Mesothelial cell of epicardium (in vitro differentiated cells): ENCODE measurements at regions not wholly inside any gene's neighbourhood (a gene's known extent, or its start where the extent isn't known, plus 50 kb on each side); places are given as distances from the start of the nearest gene placed in this dataset.

Experiments
- DNase-seq, 2 experiments: peaks; one replicate each; pipeline ENCODE4 v3.0.0; 2021; ENCODE audit warnings: low spot score in 2 of 2; ENCODE audit not compliant: unreplicated experiment in 2 of 2
- H3K27ac Mint-ChIP-seq: 2 replicates; pipeline ENCODE4 v1.8.0; 2021; ENCODE audit warnings: mixed read lengths
- H3K27me3 Mint-ChIP-seq: 2 replicates; pipeline ENCODE4 v1.8.0; 2021; ENCODE audit warnings: low read depth, mixed read lengths
- H3K36me3 Mint-ChIP-seq: 2 replicates; pipeline ENCODE4 v1.8.0; 2021; ENCODE audit warnings: mixed read lengths
- H3K4me1 Mint-ChIP-seq: 2 replicates; pipeline ENCODE4 v1.8.0; 2021; ENCODE audit warnings: mixed read lengths
- H3K4me3 Mint-ChIP-seq: 2 replicates; pipeline ENCODE4 v1.8.0; 2021; ENCODE audit warnings: mild to moderate bottlenecking, moderate library complexity, mixed read lengths
- H3K9me3 Mint-ChIP-seq: 2 replicates; pipeline ENCODE4 v1.8.0; 2021; ENCODE audit warnings: mixed read lengths
- TF ChIP-seq, protein P1 (sequence below): fragments of 200-600 bp; sonication (generic); IDR thresholded peaks from one replicate; pipeline ENCODE4 v1.5.0; 2021; ENCODE audit warnings: antibody characterized with exemption; ENCODE audit not compliant: unreplicated experiment

DNA sequence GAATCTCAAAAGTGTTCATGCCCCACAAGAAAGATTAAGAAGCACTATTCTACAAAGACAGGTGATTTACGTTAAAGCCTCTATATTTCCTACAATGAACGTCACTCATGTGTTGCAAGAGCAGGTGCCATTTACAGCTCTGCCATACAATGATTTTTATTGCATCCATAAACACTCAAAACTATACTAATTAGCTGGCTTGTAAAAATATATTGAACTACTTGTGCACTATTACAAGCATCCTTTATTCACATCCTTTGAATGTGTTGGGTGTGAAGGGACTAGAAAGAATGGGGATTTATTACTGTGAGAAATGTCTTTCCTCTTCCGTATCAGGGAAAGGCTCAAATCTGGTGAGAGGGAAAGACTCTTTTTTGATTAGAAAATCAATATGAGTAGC, 50.7 kb upstream of the C3orf49 start:
- H3K36me3 Mint-ChIP-seq: no peaks in the 10 kb centered on the region
- TF ChIP-seq, protein P1, sequence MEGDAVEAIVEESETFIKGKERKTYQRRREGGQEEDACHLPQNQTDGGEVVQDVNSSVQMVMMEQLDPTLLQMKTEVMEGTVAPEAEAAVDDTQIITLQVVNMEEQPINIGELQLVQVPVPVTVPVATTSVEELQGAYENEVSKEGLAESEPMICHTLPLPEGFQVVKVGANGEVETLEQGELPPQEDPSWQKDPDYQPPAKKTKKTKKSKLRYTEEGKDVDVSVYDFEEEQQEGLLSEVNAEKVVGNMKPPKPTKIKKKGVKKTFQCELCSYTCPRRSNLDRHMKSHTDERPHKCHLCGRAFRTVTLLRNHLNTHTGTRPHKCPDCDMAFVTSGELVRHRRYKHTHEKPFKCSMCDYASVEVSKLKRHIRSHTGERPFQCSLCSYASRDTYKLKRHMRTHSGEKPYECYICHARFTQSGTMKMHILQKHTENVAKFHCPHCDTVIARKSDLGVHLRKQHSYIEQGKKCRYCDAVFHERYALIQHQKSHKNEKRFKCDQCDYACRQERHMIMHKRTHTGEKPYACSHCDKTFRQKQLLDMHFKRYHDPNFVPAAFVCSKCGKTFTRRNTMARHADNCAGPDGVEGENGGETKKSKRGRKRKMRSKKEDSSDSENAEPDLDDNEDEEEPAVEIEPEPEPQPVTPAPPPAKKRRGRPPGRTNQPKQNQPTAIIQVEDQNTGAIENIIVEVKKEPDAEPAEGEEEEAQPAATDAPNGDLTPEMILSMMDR: no peak
- H3K9me3 Mint-ChIP-seq: no peaks in the 10 kb centered on the region
- H3K27me3 Mint-ChIP-seq: peaks cover 41% of the 10 kb centered on the region
- H3K4me1 Mint-ChIP-seq: no peaks in the 10 kb centered on the region
- no peak for DNase-seq
- no peak overlapping the region for H3K4me3 Mint-ChIP-seq
- no peak overlapping the region for H3K27ac Mint-ChIP-seq

DNA sequence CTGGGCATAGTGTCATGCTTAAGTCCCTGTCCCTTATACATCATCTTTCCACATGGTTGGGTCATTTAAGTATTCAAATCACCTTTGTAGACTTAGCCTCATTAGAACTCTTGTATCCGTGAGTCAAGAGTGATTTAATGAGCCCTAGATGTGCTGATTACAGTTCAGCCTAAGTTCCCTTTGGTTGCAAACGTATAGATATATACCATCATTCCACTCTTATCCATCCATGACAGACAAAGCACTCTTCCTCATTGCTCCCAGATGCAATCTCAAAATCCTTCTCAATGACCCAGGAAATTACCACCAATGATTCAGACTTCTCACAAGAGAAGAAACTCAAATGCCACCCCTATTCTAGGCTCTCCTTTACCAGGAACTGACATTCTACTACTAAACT, 50.2 kb upstream of the C3orf49 start:
- Mint-ChIP-seq H3K27ac (no peak overlapping the region), H3K4me1 (no peaks in the 10 kb centered on the region), H3K9me3 (no peaks in the 10 kb centered on the region), H3K27me3 (peaks cover 36% of the 10 kb centered on the region), H3K36me3 (no peaks in the 10 kb centered on the region), H3K4me3 (no peak overlapping the region)
- DNase-seq: no peak
- TF ChIP-seq, protein P1: no peak
